ENCODE measurements at regions not wholly inside any gene's neighbourhood (a gene's known extent, or its start where the extent isn't known, plus 50 kb on each side); places are given as distances from the start of the nearest gene placed in this dataset.

DNA sequence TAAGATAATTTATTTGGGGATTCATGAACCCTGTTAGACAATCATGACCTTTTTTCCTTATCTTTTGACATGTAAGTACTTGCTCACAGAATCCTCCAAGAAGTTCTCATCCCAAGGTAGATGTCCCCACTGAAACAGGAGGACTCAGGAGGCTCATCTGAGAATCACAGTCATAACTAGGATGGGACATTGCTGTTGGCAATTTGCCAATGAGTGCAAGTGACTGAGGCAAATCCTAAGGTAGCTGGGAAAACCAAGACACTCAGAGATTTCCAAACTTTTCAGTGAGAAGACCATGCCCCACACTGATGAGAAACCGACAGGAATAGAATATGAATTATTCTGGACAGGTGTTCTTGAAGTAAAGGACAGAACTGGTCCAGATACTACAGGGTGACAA is 735.0 kb downstream of the TMEM182 start:
- no peak for DNase-seq (ENCODE audit: low read depth in 2 of 2)

DNA sequence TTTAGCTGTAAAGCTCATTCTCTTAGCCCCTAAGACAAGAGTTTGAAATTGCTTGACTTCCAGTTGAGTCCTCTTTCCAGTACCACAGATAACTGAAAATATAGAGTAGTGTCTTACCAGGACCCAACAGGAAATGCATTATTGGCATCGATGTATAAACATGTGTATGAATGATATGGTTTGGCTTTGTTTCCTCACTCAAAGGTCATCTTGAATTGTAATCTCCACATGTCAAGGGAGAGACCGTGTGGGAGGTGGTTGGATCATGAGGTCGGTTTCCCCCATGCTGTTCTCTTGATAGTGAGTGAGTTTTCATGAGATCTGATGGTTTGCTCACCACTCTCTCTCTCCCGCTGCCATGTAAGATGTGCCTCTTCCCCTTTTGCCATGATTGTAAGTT is 745.0 kb downstream of the TMEM182 start:
- no peak for DNase-seq (ENCODE audit: low read depth in 2 of 2)

DNA sequence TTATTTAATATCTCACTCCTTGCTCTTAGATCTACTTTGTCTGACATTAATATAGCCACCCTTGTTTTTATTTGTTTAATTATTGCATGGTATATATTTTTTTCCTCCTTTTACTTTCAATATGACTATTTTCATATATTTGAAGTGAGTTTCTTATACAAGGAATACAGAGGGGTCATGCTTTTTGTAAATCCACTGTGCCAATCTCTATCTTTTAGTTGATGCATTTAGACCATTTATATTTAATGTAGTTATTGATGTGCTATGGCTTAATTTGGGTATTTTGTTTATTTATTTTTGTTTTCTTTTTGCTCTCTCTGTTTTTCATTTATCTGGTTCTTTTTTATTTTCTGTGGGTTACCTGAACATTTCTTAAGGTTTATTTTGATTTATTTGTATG is 750.6 kb downstream of the TMEM182 start:
- DNase-seq (ENCODE audit: low read depth in 2 of 2) = no peak

DNA sequence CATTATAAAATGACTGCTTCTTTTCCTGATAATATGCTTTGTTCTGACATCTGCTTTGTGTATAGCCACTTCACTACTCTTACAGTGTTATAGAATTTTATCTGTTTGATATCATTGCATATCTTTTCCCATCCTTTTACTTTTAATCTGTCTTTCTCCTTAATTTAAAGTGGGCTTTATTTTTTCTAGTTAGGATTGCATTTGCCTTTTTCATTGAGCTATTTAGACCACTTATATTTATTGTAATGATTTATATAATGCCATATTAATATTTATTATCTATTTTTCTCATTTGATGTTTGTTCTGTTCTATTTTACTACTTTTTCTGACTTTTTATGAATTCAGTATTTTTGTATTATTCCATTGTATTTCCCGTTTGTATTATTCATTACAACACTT is 758.7 kb downstream of the TMEM182 start:
- no peak for DNase-seq (ENCODE audit: low read depth in 2 of 2)

DNA sequence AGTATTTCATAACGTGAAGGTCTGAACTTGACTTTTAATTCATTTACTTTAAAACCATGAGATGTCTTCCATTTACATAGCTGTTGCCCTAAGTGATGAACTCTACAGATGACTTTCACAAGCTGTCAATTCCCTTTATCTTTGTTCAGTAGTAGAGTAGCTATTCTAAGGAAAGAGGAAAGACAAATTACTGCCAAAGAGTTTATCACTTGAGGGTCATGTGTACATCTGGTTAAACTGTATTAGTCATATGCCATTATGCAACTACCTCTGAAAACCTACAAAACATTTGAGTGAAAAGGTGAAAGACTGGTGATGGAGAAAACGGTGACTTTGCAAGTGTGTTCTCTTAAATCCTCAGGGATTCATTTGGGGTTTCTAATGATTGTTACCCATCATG is 763.9 kb downstream of the TMEM182 start:
- no peak for DNase-seq (ENCODE audit: low read depth in 2 of 2)

DNA sequence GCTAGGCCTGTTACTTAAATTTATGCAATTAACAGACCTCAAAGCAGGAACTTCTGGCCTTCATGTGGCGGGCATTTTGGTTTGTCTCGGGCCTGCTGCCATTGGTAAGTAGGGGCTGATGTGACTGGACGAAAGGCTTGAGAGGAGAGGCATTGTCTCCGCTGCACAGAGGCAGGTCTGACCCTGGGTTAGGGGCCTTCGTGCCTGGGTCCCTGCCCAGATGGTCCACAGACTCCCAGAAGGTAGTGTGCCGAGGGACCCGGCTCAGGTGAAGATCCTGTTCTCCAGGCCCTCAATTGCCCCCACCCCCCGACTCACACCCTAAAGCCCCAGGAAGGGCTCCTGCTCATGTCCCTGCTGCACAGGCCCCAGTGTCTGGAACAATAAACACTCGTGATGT is 764.9 kb downstream of the TMEM182 start:
- no peak for DNase-seq (ENCODE audit: low read depth in 2 of 2)

DNA sequence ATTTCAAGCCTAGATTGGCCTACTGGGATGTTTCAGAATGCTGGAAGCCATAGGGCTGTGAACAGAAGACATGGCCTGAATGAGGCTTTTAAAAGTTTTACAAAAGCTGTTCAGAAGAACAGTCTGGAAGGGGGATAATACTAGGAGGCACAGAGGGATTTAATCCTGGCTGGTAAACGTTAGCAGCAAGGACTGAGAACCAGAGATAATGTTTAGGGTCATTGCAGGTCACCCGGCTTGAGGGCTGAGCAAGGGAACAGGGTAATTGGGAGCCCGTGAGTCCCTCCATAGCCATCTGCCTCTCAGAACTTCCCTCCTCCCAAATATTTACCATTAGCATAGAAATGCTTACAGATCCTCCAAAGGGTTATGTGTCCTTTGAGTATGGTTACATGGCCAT is 765.4 kb downstream of the TMEM182 start:
- no peak for DNase-seq (ENCODE audit: low read depth in 2 of 2)

DNA sequence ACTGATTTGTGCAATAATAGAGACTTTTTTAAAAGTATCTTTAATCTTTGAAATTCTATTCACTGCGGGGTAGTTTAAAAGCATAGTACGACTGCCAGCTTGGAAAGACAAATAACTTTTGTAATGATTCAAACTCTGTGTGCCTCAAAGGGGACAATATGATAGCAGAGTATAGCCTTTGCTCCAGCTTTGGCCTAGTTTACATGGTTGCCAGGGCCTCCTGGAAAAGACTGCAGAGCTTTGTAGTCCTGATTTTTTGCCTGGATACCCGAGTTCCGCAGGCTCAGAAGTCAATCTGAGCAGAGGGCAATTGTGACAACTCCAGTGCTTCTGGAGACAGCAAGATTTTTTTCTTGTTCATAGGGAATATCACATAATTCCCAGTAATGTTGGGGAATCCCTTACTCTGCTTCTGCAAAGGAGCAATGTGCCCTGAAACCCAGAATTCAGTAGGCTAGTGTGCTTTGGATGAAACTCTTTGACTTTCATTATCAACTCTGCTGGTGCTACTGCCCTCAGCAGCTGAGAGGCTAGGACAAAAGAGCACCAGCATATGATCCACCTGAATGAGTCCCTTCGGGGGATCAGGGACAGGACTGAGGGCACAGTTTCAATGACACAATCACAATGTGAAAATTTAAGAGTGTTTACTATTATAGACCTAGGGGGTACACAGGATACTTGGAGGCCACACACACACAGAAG is 768.1 kb downstream of the TMEM182 start:
- no peak for DNase-seq (ENCODE audit: low read depth in 2 of 2)

DNA sequence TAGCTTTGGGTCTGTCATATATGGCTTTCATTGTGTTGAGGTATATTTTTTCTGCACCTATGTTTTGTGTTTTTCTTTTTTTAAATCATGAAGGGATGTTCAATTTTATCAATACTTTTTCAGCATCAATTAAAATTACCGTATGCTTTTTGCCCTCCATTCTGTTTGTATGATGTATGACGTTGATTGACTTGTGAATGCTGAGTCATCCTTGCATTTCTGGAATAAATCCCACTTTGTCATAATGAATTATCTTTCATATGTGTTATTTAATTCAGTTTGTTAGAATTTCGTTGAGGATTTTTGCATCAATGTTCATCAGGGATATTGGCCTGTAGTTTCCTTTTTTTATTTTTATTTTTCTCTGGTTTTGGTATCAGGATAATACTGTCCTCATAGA is 790.9 kb downstream of the TMEM182 start:
- no peak for DNase-seq (ENCODE audit: low read depth in 2 of 2)

DNA sequence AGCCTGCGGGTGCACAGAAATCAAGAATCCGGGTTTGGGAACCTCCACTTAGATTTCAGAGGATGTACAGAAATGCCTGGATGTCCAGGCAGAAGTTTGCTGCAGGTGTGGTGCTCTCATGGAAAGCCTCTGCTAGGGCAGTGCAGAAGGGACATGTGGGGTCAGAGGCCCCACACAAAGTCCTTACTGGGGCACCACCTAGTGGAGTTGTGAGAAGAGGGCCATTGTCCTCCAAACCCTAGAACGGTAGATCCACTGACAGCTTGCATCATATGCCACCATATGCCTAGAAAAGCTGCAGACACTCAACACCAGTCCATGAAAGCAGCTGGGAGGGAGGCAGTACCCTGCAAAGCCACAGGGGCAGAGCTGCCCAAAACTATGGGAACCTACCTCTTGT is 833.0 kb downstream of the TMEM182 start:
- no peak for DNase-seq (ENCODE audit: low read depth in 2 of 2)

DNA sequence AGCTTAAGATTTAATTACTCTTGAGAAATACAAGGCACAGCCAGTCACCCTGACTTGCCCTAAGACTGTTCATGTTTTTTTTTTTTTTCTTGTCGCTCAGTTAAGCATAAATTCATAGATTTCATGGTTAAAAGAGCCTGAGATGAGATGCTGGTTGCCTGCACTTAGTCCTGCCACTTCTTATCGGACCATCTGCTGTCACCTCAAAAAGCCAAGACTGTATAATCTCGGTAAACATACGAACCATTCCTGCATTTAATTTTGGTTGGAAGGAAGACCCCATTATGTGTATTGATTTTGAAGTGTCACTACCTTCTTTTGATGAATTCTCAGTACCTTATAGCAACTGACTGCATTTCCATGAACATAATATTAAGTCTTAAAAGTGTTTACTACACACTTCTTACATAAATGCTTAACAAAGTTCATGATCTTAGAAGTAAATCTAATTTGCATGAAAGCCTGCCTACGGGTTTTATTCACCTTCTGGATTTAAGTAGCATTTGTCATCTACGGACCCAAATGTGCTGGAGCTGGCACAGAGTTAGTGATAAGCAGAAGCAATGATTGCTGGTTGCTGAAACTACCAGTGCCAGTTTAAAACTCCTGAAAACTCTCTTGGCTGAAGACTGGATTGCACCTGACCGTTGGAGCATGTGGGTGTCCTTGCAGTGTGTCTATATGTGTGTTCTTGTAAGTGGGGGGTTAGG is 843.4 kb downstream of the TMEM182 start:
- DNase-seq (ENCODE audit: low read depth in 2 of 2) = no peak

DNA sequence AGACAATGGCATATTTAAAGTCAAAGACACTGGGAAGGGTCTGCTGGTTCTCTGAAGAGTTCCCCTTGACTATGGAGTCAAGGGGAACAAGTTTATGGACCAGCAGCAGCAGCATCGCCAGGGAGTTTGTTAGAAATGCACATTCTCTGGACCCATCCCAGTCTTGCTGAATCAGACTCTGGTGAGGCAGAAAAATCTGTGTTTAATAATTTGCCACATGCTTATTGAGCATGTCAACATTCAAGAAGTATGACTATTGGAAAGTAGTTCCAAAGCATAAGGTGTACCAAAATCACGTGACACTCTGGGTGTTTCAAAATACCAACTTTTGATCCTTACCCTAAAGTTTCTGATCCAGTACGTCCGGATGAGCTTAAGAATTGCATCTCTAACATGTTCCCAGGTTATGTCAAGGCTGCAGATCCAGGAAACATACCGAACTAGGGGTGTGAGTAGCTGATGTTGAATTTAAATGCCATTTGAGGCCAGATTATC is 853.8 kb downstream of the TMEM182 start:
- DNase-seq (ENCODE audit: low read depth in 2 of 2) = no peak

DNA sequence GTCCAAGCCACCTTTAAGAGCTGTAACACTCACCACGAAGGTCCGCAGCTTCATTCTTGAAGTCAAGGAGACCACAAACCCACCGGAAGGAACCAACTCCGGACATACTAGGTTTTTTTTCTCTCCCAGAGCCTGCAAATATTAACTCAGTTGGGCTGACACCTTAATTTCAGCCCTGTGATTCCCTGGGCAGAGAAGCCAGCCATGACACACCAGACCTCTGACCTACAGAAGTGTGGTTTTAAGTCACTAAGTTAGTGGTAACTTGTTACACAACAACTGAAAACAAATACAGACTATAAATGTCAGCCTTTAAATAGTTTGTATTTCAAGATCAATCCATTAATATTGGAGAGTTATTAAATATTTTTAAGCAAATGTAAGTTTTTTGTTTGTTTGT is 855.1 kb downstream of the TMEM182 start:
- DNase-seq (ENCODE audit: low read depth in 2 of 2) = no peak

DNA sequence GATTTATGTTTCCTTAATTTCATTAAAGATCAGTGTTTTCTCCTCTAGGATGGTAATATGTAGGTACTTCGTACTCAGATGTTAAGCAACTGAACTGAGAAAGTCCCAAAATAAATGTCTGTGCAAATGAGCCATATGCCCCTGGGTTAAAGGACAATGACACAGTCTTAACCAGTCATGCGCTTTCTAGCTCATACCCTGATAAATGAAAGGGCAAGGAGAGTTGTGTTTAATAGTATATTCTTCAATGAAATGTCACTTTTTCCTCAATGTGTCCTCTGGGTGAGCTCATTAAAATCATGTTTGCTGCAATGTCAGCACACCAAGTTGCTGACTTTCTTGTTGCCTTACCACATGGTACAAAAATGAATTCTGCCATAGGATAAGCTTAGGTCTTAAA is 856.3 kb downstream of the TMEM182 start:
- DNase-seq (ENCODE audit: low read depth in 2 of 2) = no peak

DNA sequence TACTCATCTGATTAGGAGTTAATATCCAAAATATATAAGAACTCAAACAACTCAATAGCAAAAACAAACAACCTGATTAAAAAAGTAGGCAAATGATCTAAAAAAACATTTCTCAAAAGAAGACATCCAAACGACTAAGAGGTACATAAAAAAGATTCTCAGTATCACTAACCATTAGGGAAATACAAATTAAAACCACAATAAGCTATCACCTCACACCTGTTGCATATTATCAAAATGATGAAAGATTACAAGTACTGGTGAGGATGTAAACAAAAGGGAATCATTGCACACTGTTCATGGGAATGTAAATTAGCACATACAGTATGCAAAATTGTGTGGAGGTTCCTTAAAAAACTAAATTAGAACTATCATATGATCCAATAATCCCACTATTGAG is 865.5 kb downstream of the TMEM182 start:
- no peak for DNase-seq (ENCODE audit: low read depth in 2 of 2)

DNA sequence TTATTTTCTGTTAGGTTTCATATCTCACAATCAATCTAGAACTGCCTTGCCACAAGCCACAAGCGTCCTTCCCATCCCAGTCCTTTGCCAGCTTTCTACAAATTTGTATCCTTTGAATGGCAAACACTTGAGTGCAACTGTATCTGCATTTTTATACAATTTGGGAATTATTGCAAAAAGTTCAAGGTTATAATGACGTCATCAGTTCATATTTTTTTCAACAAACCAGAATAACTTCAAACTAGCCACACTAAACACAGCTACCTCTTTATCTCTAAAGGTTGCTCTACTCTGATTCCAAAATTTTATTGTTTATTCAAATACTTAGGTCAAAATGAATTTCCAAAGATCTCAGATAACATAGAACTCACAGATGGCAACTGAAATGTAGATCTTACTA is 877.1 kb downstream of the TMEM182 start:
- DNase-seq (ENCODE audit: low read depth in 2 of 2) = no peak

DNA sequence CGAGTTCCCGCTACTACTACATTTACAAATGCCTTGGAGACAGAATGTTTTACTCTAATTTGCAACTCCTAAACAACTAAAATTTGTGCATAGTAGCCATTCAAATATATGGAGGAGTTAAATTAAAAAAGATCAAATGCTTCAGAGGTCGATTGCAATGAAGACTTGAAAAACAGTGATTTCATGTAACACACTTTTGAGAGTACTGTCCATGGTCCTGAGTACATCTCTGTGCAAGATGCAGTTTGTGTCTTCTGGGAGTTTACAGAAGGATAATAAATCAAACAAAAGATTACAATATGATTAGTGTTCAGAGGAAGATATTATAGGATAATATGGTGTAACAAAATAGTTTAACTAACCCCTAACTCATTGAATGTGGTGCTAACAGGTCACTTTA is 894.7 kb downstream of the TMEM182 start:
- DNase-seq (ENCODE audit: low read depth in 2 of 2) = no peak

DNA sequence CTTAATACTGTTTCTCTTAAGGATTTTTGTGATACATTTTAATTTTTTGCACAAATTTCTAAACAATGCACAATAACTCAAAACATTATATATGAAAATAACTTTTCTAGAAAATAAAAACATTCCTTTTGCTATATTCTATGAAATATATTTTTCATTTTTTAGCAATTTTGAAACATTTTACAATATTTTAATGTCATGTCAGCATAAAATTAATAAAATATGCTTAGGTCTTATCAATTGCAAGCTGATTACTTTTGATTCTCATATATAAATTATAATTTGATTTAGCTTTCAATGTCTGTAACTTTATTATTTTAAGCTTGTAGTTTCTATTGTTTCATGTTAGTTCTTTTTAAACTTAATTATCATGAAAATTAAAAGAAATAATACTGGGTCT is 898.7 kb downstream of the TMEM182 start:
- no peak for DNase-seq (ENCODE audit: low read depth in 2 of 2)

DNA sequence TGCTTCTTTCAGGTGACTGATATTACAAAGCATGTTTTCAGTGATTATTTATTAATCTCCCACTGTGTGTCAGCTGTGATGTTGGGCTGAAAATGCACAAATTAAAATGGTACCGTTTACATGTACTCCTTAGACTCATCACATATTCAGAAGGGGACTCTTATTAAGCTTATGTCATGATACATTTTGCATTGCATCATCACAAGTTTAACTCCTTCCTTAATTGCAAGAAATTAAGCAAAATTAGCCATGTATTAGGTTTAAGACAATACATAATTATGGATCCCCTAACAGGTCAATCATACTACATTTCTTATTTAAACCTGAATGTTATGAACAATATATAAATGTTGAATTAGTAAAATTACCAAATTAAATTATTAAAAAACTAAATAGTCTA is 899.1 kb downstream of the TMEM182 start:
- DNase-seq (ENCODE audit: low read depth in 2 of 2) = no peak

DNA sequence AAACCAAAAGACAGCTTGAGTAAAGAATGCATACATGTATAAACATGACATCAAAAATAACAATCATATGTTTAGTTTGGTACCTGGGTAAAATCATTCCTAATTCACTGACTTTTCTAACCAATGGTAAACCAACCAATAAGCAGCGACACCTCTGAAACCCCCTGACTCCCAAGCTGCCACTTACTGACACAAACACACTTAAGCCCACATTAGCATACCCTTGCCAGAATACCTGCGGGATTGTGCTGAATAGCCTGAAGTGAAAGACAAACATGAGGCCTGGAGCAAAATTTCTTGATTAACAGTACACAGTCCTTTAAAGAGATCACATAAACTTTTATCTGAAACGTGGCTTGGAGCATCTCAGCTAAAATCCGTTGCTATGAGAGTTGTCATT is 902.9 kb downstream of the TMEM182 start:
- no peak for DNase-seq (ENCODE audit: low read depth in 2 of 2)

DNA sequence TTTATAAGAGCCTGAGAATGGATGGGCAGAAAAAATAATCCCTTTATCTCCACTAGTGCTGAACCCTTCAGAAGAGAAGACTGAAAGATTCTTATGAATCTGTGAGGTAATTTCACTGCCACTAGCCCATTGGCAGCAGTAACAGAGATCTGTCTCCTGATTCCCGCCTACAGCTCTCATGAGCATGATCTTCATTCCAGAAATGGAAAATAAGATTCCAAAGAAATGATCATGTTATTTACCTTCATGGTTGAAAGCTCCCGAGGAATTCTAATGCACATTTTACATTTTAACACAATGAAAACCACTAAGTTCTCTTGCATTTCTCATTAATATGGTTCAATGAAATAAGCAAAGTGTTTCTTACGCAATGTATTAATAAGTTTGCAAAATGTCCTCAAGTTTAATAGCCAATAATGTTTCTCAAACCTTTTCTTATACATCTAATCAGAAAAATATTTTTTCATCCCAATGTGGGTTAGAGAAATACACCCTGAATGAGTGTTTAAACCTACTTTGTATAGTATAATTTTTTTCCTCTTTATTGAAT is 905.6 kb downstream of the TMEM182 start:
- no peak for DNase-seq (ENCODE audit: low read depth in 2 of 2)

DNA sequence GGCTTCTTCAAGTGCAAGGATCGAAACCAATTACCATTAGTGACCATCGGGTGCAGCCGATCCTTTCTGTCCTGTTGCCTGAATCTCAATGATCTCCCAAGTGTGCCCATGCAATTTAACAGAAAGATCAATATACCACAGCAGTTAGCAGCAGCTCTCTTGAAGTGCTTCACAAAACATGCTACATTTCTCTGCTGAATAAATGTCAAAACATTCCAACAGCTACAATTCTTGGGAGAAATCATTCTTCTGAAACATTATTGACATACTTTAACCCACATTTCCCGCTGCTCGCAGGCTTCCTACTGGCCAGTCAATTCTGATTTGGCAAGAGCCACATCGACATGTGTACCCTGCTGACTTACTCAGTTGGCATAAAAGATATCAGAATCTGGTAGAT is 907.7 kb downstream of the TMEM182 start:
- no peak for DNase-seq (ENCODE audit: low read depth in 2 of 2)

Data from fibroblast of skin of left biceps (primary cell).